A673 (cell line): ENCODE measurements at regions not wholly inside any gene's neighbourhood (a gene's known extent, or its start where the extent isn't known, plus 50 kb on each side); places are given as distances from the start of the nearest gene placed in this dataset.
"Not testable (repeated sequence)": the region's sequence is repeated elsewhere in the genome, so short reads cannot be mapped to it uniquely, and the experiment has no call there.

Source experiments
- EZH2 ChIP-seq: fragments of 200-600 bp; sonication (generic); IDR thresholded peaks from 2 replicates; pipeline ENCODE4 v1.6.1; 2017; ENCODE audit warnings: borderline replicate concordance, low read depth, mild to moderate bottlenecking, mixed read lengths, antibody characterized with exemption, low read length; ENCODE audit not compliant: poor library complexity, severe bottlenecking
- TF ChIP-seq, protein P1 (sequence below): fragments of 300-800, 200-600 bp; sonication (generic); conservative IDR thresholded peaks from 2 replicates; pipeline ENCODE4 v1.5.1; 2017; ENCODE audit warnings: low read depth, mild to moderate bottlenecking, antibody characterized with exemption, low read length, moderate library complexity, mixed read lengths

DNA sequence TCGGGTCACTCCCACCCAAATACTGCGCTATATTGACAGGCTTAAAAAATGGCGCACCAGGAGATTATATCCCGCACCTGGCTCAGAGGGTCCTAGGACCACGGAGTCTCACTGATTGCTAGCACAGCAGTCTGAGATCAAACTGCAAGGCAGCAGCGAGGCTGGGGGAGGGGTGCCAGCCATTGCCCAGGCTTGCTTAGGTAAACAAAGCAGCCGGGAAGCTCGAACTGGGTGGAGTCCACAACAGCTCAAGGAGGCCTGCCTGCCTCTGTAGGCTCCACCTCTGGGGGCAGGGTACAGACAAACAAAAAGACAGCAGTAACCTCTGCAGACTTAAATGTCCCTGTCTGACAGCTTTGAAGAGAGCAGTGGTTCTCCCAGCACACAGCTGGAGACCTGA, 2277.3 kb upstream of the ACO1 start:
- TF ChIP-seq, protein P1, sequence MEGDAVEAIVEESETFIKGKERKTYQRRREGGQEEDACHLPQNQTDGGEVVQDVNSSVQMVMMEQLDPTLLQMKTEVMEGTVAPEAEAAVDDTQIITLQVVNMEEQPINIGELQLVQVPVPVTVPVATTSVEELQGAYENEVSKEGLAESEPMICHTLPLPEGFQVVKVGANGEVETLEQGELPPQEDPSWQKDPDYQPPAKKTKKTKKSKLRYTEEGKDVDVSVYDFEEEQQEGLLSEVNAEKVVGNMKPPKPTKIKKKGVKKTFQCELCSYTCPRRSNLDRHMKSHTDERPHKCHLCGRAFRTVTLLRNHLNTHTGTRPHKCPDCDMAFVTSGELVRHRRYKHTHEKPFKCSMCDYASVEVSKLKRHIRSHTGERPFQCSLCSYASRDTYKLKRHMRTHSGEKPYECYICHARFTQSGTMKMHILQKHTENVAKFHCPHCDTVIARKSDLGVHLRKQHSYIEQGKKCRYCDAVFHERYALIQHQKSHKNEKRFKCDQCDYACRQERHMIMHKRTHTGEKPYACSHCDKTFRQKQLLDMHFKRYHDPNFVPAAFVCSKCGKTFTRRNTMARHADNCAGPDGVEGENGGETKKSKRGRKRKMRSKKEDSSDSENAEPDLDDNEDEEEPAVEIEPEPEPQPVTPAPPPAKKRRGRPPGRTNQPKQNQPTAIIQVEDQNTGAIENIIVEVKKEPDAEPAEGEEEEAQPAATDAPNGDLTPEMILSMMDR: not testable (repeated sequence)
- TF ChIP-seq EZH2: not testable (repeated sequence)
